ENCODE measurements at regions not wholly inside any gene's neighbourhood (a gene's known extent, or its start where the extent isn't known, plus 50 kb on each side); places are given as distances from the start of the nearest gene placed in this dataset.

DNA sequence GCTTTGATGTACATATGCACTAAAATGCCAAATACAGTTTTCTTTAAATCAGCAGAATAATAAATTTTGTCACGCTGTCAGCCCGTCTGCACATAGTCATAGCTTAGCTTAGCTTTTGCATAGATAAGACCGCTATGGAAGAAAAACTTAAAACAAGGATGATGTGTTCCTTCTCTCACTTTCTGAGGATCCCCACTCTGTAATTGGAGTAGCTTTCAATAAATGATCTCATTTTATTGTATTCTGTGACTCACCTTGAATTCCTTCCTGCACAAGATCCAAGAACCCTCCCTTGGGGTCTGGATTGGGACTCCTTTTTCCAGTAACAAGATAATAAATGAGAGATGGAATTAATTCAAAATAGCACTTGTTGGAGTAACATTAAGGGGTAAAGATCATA, 186.2 kb downstream of the CDH26 start:
- H3K79me2 ChIP-seq (ENCODE audit: insufficient read depth, low read depth, low read length), result no peaks in the 10 kb centered on the region
- CTCF ChIA-PET (ENCODE audit: unreplicated experiment), result no interaction called here
- POLR2A ChIA-PET, result no interaction called here
- H2AFZ ChIP-seq (ENCODE audit: low read length), result no peak overlapping the region
- no peaks in the 10 kb centered on the region for H3K9me3 ChIP-seq (ENCODE audit: low read length)
- H3K27ac ChIP-seq (ENCODE audit: low read depth, low read length, poor library complexity, severe bottlenecking), result no peak overlapping the region
- H4K20me1 ChIP-seq (ENCODE audit: insufficient read depth, low read length), result no peaks in the 10 kb centered on the region
- DNase-seq (ENCODE audit: low spot score), result no peak
- TF ChIP-seq, protein P1, sequence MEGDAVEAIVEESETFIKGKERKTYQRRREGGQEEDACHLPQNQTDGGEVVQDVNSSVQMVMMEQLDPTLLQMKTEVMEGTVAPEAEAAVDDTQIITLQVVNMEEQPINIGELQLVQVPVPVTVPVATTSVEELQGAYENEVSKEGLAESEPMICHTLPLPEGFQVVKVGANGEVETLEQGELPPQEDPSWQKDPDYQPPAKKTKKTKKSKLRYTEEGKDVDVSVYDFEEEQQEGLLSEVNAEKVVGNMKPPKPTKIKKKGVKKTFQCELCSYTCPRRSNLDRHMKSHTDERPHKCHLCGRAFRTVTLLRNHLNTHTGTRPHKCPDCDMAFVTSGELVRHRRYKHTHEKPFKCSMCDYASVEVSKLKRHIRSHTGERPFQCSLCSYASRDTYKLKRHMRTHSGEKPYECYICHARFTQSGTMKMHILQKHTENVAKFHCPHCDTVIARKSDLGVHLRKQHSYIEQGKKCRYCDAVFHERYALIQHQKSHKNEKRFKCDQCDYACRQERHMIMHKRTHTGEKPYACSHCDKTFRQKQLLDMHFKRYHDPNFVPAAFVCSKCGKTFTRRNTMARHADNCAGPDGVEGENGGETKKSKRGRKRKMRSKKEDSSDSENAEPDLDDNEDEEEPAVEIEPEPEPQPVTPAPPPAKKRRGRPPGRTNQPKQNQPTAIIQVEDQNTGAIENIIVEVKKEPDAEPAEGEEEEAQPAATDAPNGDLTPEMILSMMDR (conservative IDR thresholded peaks at IDR 0.05; ENCODE audit: low read length), result no peak
- no peak for TF ChIP-seq EZH2phosphoT487 (IDR thresholded peaks at IDR 0.05; ENCODE audit: borderline replicate concordance, low read depth, low read length)
- no peaks in the 10 kb centered on the region for H3K9me2 ChIP-seq (ENCODE audit: insufficient read depth, low read length)
- no peak overlapping the region for H3K4me2 ChIP-seq (ENCODE audit: low read length)
- no peaks in the 10 kb centered on the region for H3K36me3 ChIP-seq (ENCODE audit: insufficient read depth, low read length)
- H3K4me1 ChIP-seq (ENCODE audit: insufficient read depth, low read length, poor library complexity, severe bottlenecking), result no peaks in the 10 kb centered on the region
- BruUV-seq (replicated peaks), result no TSS peak
- H3K4me3 ChIP-seq (ENCODE audit: low read depth, low read length, poor library complexity, severe bottlenecking), result no peak overlapping the region
- intact Hi-C loops (cut with micrococcal nuclease; ENCODE audit: unreplicated experiment), result no loop called here

DNA sequence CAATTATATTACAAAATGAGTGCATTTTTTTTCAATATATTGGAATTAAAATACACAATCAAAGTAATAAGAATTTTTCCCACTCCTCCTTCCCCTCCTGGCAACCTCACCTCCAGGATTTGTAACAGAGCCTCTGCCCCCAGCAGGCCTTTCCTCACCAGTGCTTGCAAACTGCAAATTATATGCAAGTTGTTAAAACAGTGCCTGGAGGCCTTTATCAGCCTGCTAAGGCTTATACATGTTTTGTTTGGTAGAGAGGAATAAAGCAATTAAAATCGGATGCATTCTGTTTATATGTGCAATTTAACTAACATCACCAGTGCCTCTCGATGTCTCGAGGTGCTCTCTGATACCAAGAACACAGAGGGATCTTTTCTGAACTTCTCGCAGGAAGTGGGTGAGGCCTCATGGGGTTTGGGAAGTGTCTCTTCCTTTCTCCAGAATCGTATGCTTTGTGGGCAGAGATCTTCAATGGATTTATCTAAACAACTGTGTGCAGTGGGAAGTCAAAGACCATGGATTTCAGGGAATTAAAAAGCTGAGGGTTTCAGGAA, 186.8 kb downstream of the CDH26 start:
- intact Hi-C loops (cut with micrococcal nuclease; ENCODE audit: unreplicated experiment), result no loop called here
- H4K20me1 ChIP-seq (ENCODE audit: insufficient read depth, low read length), result no peaks in the 10 kb centered on the region
- no peak for DNase-seq (ENCODE audit: low spot score)
- H3K9me3 ChIP-seq (ENCODE audit: low read length), result no peaks in the 10 kb centered on the region
- ChIA-PET CTCF (ENCODE audit: unreplicated experiment) (no interaction called here), POLR2A (no interaction called here)
- no peaks in the 10 kb centered on the region for H3K79me2 ChIP-seq (ENCODE audit: insufficient read depth, low read depth, low read length)
- TF ChIP-seq EZH2phosphoT487 (IDR thresholded peaks at IDR 0.05; ENCODE audit: borderline replicate concordance, low read depth, low read length), result no peak
- TF ChIP-seq, protein P1 (conservative IDR thresholded peaks at IDR 0.05; ENCODE audit: low read length), result no peak
- no peak overlapping the region for H3K4me3 ChIP-seq (ENCODE audit: low read depth, low read length, poor library complexity, severe bottlenecking)
- H3K4me2 ChIP-seq (ENCODE audit: low read length), result no peak overlapping the region
- no peak overlapping the region for H2AFZ ChIP-seq (ENCODE audit: low read length)
- BruUV-seq (replicated peaks), result no TSS peak
- no peaks in the 10 kb centered on the region for H3K36me3 ChIP-seq (ENCODE audit: insufficient read depth, low read length)
- H3K9me2 ChIP-seq (ENCODE audit: insufficient read depth, low read length), result no peaks in the 10 kb centered on the region
- no peak overlapping the region for H3K27ac ChIP-seq (ENCODE audit: low read depth, low read length, poor library complexity, severe bottlenecking)
- no peaks in the 10 kb centered on the region for H3K4me1 ChIP-seq (ENCODE audit: insufficient read depth, low read length, poor library complexity, severe bottlenecking)

DNA sequence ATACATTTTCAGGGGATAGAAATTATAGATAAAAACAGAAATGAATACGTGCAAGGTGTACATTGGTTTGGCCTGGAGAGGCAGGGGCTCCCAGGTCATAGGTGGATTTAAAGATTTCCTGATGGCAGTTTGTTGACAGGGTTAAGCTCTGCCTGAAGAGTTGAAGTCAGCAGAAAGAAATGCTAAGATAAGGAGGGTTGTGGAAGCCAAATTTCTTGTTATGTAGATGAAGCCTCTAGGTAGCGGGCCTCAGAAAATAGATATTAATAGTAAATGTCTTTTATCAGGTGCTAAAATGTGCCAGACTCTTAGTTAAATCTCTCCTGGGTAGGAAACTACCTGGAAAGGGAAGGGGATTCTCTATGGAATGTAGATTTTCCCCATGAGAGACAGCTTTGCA, 188.8 kb downstream of the CDH26 start:
- ChIA-PET CTCF (ENCODE audit: unreplicated experiment) (no interaction called here), POLR2A (no interaction called here)

More for the DNA sequence above, 188.8 kb downstream of the CDH26 start:
- TF ChIP-seq EZH2phosphoT487 (IDR thresholded peaks at IDR 0.05; ENCODE audit: borderline replicate concordance, low read depth, low read length), result no peak
- TF ChIP-seq, protein P1 (conservative IDR thresholded peaks at IDR 0.05; ENCODE audit: low read length), result no peak
- H3K79me2 ChIP-seq (ENCODE audit: insufficient read depth, low read depth, low read length), result no peaks in the 10 kb centered on the region
- no peaks in the 10 kb centered on the region for H3K9me2 ChIP-seq (ENCODE audit: insufficient read depth, low read length)
- H3K4me1 ChIP-seq (ENCODE audit: insufficient read depth, low read length, poor library complexity, severe bottlenecking), result no peaks in the 10 kb centered on the region
- no peak overlapping the region for H3K4me3 ChIP-seq (ENCODE audit: low read depth, low read length, poor library complexity, severe bottlenecking)
- no peak for DNase-seq (ENCODE audit: low spot score)
- no peak overlapping the region for H3K4me2 ChIP-seq (ENCODE audit: low read length)
- intact Hi-C loops (cut with micrococcal nuclease; ENCODE audit: unreplicated experiment), result no loop called here
- H3K36me3 ChIP-seq (ENCODE audit: insufficient read depth, low read length), result no peaks in the 10 kb centered on the region
- H3K27ac ChIP-seq (ENCODE audit: low read depth, low read length, poor library complexity, severe bottlenecking), result no peak overlapping the region
- H2AFZ ChIP-seq (ENCODE audit: low read length), result no peak overlapping the region
- no peaks in the 10 kb centered on the region for H4K20me1 ChIP-seq (ENCODE audit: insufficient read depth, low read length)
- H3K9me3 ChIP-seq (ENCODE audit: low read length), result no peaks in the 10 kb centered on the region
- BruUV-seq (replicated peaks), result no TSS peak

Measured in OCI-LY7 (cell line).